CD14-positive monocyte (primary cell): ENCODE measurements at regions not wholly inside any gene's neighbourhood (a gene's known extent, or its start where the extent isn't known, plus 50 kb on each side); places are given as distances from the start of the nearest gene placed in this dataset.

ENCODE experiments used
- DNase-seq, 3 donors: peaks; one replicate each; pipeline ENCODE4 v3.0.0-alpha.2; 2011 to 2022
- H2AFZ ChIP-seq: 2 replicates; pipeline ENCODE4 v1.6.0; 2012; ENCODE audit warnings: mild to moderate bottlenecking, low read depth, low read length, inconsistent platforms; ENCODE audit not compliant: insufficient read depth, poor library complexity, severe bottlenecking
- H3K27ac ChIP-seq, 2 donors: 1 replicate in 1 of 2; 2 replicates in 1 of 2; pipeline ENCODE4 v1.5.1; 2012 to 2013; ENCODE audit warnings: low read length in 2 of 2, control low read depth in 1 of 2, inconsistent platforms in 1 of 2, low read depth in 1 of 2, mild to moderate bottlenecking in 1 of 2
- H3K27me3 ChIP-seq, 2 donors: one replicate each; pipeline versions ENCODE4 v1.6.0 to v1.6.1; 2011 to 2013; ENCODE audit warnings: low read length in 2 of 2; ENCODE audit not compliant: control insufficient read depth in 2 of 2, insufficient read depth in 2 of 2
- H3K36me3 ChIP-seq, 2 donors: replicated peaks in 1 of 2; 1 replicate in 1 of 2; 2 replicates in 1 of 2; pipeline versions ENCODE4 v1.5.1 to v1.6.1; 2012 to 2013; ENCODE audit warnings: low read length in 2 of 2, control low read depth in 1 of 2, inconsistent platforms in 1 of 2, mild to moderate bottlenecking in 1 of 2; ENCODE audit not compliant: insufficient read depth in 2 of 2, control insufficient read depth in 1 of 2
- H3K4me1 ChIP-seq, 2 donors: 1 replicate in 1 of 2; 2 replicates in 1 of 2; pipeline versions ENCODE4 v1.5.1 to v1.6.1; 2012 to 2013; ENCODE audit warnings: low read length in 2 of 2, control low read depth in 1 of 2, inconsistent platforms in 1 of 2, mild to moderate bottlenecking in 1 of 2, moderate library complexity in 1 of 2; ENCODE audit not compliant: insufficient read depth in 2 of 2, control insufficient read depth in 1 of 2
- H3K4me2 ChIP-seq: replicated peaks from 2 replicates; pipeline ENCODE3; 2012; ENCODE audit warnings: low read length, moderate library complexity, mild to moderate bottlenecking; ENCODE audit not compliant: poor library complexity, severe bottlenecking; ENCODE audit errors: extremely low read depth
- H3K4me3 ChIP-seq, 3 experiments: fragments of 200-600 bp in 1 of 3; sonication (generic) in 1 of 3; replicated peaks in 1 of 3; 1 replicate in 2 of 3; 2 replicates in 1 of 3; pipeline ENCODE4 v1.5.1; 2011 to 2013; ENCODE audit warnings: low read length in 3 of 3, mild to moderate bottlenecking in 3 of 3, control low read depth in 2 of 3, low read depth in 2 of 3, inconsistent platforms in 1 of 3, moderate library complexity in 1 of 3
- H3K79me2 ChIP-seq: 2 replicates; pipeline ENCODE4 v1.6.0; 2012; ENCODE audit warnings: mild to moderate bottlenecking, control low read depth, inconsistent platforms, low read length, moderate library complexity; ENCODE audit not compliant: insufficient read depth
- H3K9ac ChIP-seq: 2 replicates; pipeline ENCODE4 v1.6.0; 2017; ENCODE audit warnings: low read length, mild to moderate bottlenecking; ENCODE audit not compliant: insufficient read depth, poor library complexity, severe bottlenecking
- H3K9me3 ChIP-seq, 2 donors: replicated peaks in 1 of 2; 1 replicate in 1 of 2; 2 replicates in 1 of 2; pipeline versions ENCODE4 v1.5.1 to v1.6.1; 2012 to 2013; ENCODE audit warnings: low read length in 2 of 2, control low read depth in 1 of 2; ENCODE audit not compliant: control insufficient read depth in 1 of 2, insufficient read depth in 1 of 2
- H4K20me1 ChIP-seq: 2 replicates; pipeline ENCODE4 v1.6.0; 2012; ENCODE audit warnings: mild to moderate bottlenecking, low read length, control low read depth, moderate library complexity; ENCODE audit not compliant: insufficient read depth
- H3K27ac Mint-ChIP-seq, 7 donors: one replicate each; pipeline ENCODE4 v1.8.0; 2020; ENCODE audit warnings: mild to moderate bottlenecking in 7 of 7, mixed read lengths in 7 of 7, moderate library complexity in 6 of 7, inconsistent platforms in 2 of 7
- H3K27me3 Mint-ChIP-seq, 3 donors: one replicate each; pipeline ENCODE4 v1.8.0; 2021 to 2022; ENCODE audit warnings: low read depth in 3 of 3, mild to moderate bottlenecking in 3 of 3, mixed read lengths in 3 of 3, moderate library complexity in 3 of 3, inconsistent platforms in 1 of 3
- H3K36me3 Mint-ChIP-seq, 2 donors: one replicate each; pipeline ENCODE4 v1.8.0; 2020; ENCODE audit warnings: mixed read lengths in 2 of 2, inconsistent platforms in 1 of 2, mild to moderate bottlenecking in 1 of 2
- H3K4me1 Mint-ChIP-seq: one replicate; pipeline ENCODE4 v1.8.0; 2020; ENCODE audit warnings: mild to moderate bottlenecking, mixed read lengths
- H3K4me3 Mint-ChIP-seq, 2 donors: one replicate each; pipeline ENCODE4 v1.8.0; 2020; ENCODE audit warnings: mild to moderate bottlenecking in 2 of 2, mixed read lengths in 2 of 2, moderate library complexity in 1 of 2
- H3K9me3 Mint-ChIP-seq, 7 donors: one replicate each; pipeline ENCODE4 v1.8.0; 2020 to 2022; ENCODE audit warnings: mixed read lengths in 7 of 7, mild to moderate bottlenecking in 6 of 7, moderate library complexity in 6 of 7, inconsistent platforms in 2 of 7
- WGBS: methylation state at CpG from one replicate; pipeline ENCODE4 v1.1.5; 2013; ENCODE audit warnings: missing lambda C conversion rate; ENCODE audit not compliant: insufficient coverage; 5-methylcytosine and 5-hydroxymethylcytosine counted together
- intact Hi-C, 2 donors: fragments of 100-400 bp; cut with micrococcal nuclease; formaldehyde crosslinking; loops; one replicate each; pipeline versions ENCODE4 v1.15.0 to v1.15.1; 2023
- TF ChIP-seq, protein P1 (sequence below): fragments of 200-600 bp; IDR thresholded peaks from one replicate; pipeline ENCODE4 v1.8.0; 2022; ENCODE audit warnings: antibody characterized with exemption, mild to moderate bottlenecking

DNA sequence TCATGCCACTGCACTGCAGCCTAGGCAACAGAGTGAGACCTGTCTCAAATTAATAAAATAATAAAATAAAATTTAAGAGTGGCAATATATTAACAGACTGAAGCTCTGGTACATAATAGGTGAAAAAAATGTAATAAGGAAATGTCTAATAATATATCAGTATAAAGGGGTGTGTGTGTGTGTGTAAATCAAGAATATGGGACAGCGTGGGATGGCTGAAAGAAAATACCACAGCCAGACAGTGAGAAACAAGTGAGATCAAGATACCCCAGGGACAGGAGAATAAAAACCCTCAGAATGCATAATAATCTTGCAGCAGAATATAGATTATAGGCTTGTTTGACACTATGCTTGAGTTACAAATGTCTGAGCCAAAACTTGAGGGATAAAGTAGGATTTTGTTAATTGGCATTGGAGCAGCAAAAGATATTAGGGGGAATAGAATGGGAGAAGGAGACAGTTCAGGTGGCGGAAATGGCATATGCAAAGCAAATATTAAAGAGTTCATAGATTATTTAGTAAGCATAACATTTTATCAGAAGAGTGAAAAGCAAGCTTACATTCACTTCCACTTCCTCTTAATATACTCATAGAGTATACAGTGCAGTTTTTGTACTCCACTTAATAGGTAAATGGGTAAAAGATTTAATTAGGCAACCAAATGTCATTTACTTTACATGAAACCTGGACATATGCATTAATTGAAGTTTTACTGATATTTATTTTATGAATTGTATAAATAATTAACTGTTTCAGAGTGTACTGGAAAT, 398.5 kb upstream of the GJE1 start:
- H3K27ac Mint-ChIP-seq, result no peak overlapping the region
- intact Hi-C loops, result no loop called here
- Histone ChIP-seq H2AFZ (no peak overlapping the region), H3K4me2 (no peak overlapping the region), H3K27ac (no peak overlapping the region), H4K20me1 (no peaks in the 10 kb centered on the region), H3K36me3 (no peaks in the 10 kb centered on the region), H3K4me1 (no peaks in the 10 kb centered on the region), H3K79me2 (no peaks in the 10 kb centered on the region), H3K4me3 (no peak overlapping the region), H3K9ac (no peak overlapping the region), H3K27me3 (no peaks in the 10 kb centered on the region), H3K9me3 (no peaks in the 10 kb centered on the region)
- no peaks in the 10 kb centered on the region for H3K4me1 Mint-ChIP-seq
- WGBS, result no CpG with 5 or more reads among the region's 2 CpGs
- peaks cover 0 to 3% (median 0%) of the 10 kb centered on the region in 7 donors for H3K9me3 Mint-ChIP-seq
- no peaks in the 10 kb centered on the region for H3K36me3 Mint-ChIP-seq
- no peak overlapping the region for H3K4me3 Mint-ChIP-seq
- TF ChIP-seq, protein P1, sequence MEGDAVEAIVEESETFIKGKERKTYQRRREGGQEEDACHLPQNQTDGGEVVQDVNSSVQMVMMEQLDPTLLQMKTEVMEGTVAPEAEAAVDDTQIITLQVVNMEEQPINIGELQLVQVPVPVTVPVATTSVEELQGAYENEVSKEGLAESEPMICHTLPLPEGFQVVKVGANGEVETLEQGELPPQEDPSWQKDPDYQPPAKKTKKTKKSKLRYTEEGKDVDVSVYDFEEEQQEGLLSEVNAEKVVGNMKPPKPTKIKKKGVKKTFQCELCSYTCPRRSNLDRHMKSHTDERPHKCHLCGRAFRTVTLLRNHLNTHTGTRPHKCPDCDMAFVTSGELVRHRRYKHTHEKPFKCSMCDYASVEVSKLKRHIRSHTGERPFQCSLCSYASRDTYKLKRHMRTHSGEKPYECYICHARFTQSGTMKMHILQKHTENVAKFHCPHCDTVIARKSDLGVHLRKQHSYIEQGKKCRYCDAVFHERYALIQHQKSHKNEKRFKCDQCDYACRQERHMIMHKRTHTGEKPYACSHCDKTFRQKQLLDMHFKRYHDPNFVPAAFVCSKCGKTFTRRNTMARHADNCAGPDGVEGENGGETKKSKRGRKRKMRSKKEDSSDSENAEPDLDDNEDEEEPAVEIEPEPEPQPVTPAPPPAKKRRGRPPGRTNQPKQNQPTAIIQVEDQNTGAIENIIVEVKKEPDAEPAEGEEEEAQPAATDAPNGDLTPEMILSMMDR, result no peak
- no peaks in the 10 kb centered on the region for H3K27me3 Mint-ChIP-seq
- DNase-seq, result no peak

DNA sequence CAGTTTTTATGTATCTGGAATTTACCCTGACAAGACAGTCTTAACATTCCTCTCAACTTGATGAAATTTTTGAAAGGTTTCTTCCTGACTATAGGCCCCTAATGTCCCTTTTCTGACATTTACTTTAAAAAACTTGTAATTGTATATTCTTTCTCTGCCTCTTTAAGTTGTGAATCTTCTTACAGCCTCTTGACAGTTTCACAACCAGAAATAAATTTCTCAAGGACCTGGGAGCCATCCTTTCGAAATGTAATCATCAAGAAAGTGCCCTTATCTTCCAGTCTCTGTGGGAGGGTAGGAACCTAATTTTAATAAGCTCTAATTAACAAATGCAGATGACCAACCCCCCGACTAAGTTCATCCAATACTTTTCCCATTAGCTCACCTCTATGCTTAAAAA, 403.6 kb upstream of the GJE1 start:
- Histone ChIP-seq H3K4me1 (no peaks in the 10 kb centered on the region), H3K27ac (no peak overlapping the region), H3K4me2 (no peak overlapping the region), H3K9ac (no peak overlapping the region), H3K4me3 (no peak overlapping the region), H3K79me2 (no peaks in the 10 kb centered on the region), H4K20me1 (no peaks in the 10 kb centered on the region), H3K27me3 (no peaks in the 10 kb centered on the region), H3K36me3 (no peaks in the 10 kb centered on the region), H3K9me3 (peaks cover 0 to 4% of the 10 kb centered on the region in 2 donors), H2AFZ (no peak overlapping the region)
- whole genome bisulfite sequencing, result 60% methylated on average over 1 of the region's 2 CpGs
- peaks cover 0 to 5% (median 0%) of the 10 kb centered on the region in 7 donors for H3K9me3 Mint-ChIP-seq
- H3K36me3 Mint-ChIP-seq, result no peaks in the 10 kb centered on the region
- intact Hi-C loops, result no loop called here
- no peak for DNase-seq
- no peaks in the 10 kb centered on the region for H3K27me3 Mint-ChIP-seq
- TF ChIP-seq, protein P1, result no peak
- no peak overlapping the region for H3K27ac Mint-ChIP-seq
- no peak overlapping the region for H3K4me3 Mint-ChIP-seq
- no peaks in the 10 kb centered on the region for H3K4me1 Mint-ChIP-seq
